Suprapubic skin (tissue), 4 donors: ENCODE measurements at regions not wholly inside any gene's neighbourhood (a gene's known extent, or its start where the extent isn't known, plus 50 kb on each side); places are given as distances from the start of the nearest gene placed in this dataset.

Source experiments
- EP300 ChIP-seq: sonication (generic); formaldehyde crosslinking; IDR thresholded peaks from one replicate; pipeline ENCODE4 v1.6.1; 2017; ENCODE audit warnings: antibody characterized with exemption
- POLR2A ChIP-seq, 2 donors: fragments of 450-650 bp; IDR thresholded peaks; one replicate each; pipeline ENCODE4 v1.6.1; 2017; ENCODE audit warnings: antibody characterized with exemption in 2 of 2, mild to moderate bottlenecking in 2 of 2, moderate library complexity in 2 of 2
- POLR2AphosphoS5 ChIP-seq, 3 donors: sonication (generic); formaldehyde crosslinking; IDR thresholded peaks; one replicate each; pipeline ENCODE4 v1.6.1; 2017; ENCODE audit warnings: antibody characterized with exemption in 3 of 3
- TF ChIP-seq, protein P1 (sequence below), 2 donors: fragments of 200-600 bp in 1 of 2; fragments of 450-650 bp in 1 of 2; sonication (generic) in 1 of 2; IDR thresholded peaks; one replicate each; pipeline ENCODE4 v1.5.1; 2016 to 2019; ENCODE audit warnings: antibody characterized with exemption in 2 of 2, mild to moderate bottlenecking in 1 of 2, moderate library complexity in 1 of 2

DNA sequence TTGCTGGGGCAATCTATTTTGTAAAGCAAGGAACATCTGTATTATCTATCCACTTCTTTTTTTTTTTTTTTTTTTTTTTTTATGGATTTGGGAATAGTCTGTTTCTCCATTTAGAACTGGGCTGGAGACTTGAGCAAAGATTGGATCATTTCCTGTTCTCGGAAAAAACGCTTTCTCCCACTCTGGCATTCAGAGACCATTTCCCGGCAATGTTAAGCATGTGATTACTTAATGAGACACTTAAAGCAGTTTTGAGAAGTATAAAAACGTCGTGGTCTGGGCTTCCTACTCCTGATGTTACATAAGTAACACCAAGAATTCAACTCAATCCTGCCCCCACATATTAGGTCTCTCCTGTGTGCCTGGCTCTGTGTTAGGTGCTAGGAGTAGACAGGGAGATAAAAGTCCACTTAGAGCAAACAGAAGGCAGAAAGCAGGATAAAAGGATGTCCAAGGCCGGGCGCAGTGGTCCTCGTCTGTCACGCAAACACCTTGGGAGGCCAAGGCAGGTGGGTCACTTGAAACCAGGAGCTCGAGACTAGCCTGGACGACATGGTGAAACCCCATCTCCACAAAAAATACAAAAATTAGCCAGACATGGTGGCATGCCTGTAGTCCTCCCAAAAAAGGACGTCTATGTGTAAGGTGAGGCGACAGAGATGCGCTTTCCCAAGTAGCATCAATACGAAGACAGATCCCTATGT lies 152.1 kb upstream of the GSC start:
- TF ChIP-seq, protein P1, sequence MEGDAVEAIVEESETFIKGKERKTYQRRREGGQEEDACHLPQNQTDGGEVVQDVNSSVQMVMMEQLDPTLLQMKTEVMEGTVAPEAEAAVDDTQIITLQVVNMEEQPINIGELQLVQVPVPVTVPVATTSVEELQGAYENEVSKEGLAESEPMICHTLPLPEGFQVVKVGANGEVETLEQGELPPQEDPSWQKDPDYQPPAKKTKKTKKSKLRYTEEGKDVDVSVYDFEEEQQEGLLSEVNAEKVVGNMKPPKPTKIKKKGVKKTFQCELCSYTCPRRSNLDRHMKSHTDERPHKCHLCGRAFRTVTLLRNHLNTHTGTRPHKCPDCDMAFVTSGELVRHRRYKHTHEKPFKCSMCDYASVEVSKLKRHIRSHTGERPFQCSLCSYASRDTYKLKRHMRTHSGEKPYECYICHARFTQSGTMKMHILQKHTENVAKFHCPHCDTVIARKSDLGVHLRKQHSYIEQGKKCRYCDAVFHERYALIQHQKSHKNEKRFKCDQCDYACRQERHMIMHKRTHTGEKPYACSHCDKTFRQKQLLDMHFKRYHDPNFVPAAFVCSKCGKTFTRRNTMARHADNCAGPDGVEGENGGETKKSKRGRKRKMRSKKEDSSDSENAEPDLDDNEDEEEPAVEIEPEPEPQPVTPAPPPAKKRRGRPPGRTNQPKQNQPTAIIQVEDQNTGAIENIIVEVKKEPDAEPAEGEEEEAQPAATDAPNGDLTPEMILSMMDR (IDR thresholded peaks at IDR 0.05) = no peak
- no peak for TF ChIP-seq POLR2A (IDR thresholded peaks at IDR 0.05)
- no peak for TF ChIP-seq EP300
- TF ChIP-seq POLR2AphosphoS5 (IDR thresholded peaks at IDR 0.05) = no peak
